A673 (cell line): ENCODE measurements at regions not wholly inside any gene's neighbourhood (a gene's known extent, or its start where the extent isn't known, plus 50 kb on each side); places are given as distances from the start of the nearest gene placed in this dataset.
"Not testable (repeated sequence)": the region's sequence is repeated elsewhere in the genome, so short reads cannot be mapped to it uniquely, and the experiment has no call there.

Experiments
- BruUV-seq: library from RNA; stranded (reverse); fragments of 400-500 nt; replicated peaks from 2 replicates; lab custom pipeline; 2021; lab: Mats Ljungman, UMichigan
- CTCF ChIA-PET: fragments of 300-600 bp; sonication (Branson Sonifier 250); formaldehyde crosslinking; loops from one replicate; lab custom pipeline; 2022; ENCODE audit warnings: antibody characterized with exemption; lab: Charles Lee
- POLR2A ChIA-PET: fragments of 300-600 bp; sonication (Branson Sonifier 250); formaldehyde crosslinking; loops from one replicate; lab custom pipeline; 2022; ENCODE audit warnings: antibody characterized with exemption; ENCODE audit not compliant: low non-redundant PET; lab: Charles Lee
- DNase-seq: peaks from one replicate; pipeline ENCODE4 v3.0.0-alpha.2; 2015; ENCODE audit warnings: low spot score
- H3K27ac ChIP-seq: fragments of 200-600 bp; sonication (generic); 2 replicates; pipeline ENCODE4 v1.5.1; 2016; ENCODE audit warnings: mixed run types, low read depth, mild to moderate bottlenecking, mixed read lengths, antibody characterized with exemption, low read length; ENCODE audit not compliant: poor library complexity, severe bottlenecking
- H3K27me3 ChIP-seq: fragments of 200-600 bp; sonication (generic); replicated peaks from 2 replicates; pipeline ENCODE4 v1.6.1; 2017; ENCODE audit warnings: mixed run types, low read depth, mild to moderate bottlenecking, mixed read lengths, antibody characterized with exemption, low read length; ENCODE audit not compliant: insufficient read depth, poor library complexity
- H3K36me3 ChIP-seq: fragments of 200-600 bp; sonication (generic); 2 replicates; pipeline ENCODE4 v1.6.1; 2016; ENCODE audit warnings: mixed run types, mild to moderate bottlenecking, mixed read lengths, antibody characterized with exemption, low read length; ENCODE audit not compliant: insufficient read depth, poor library complexity, severe bottlenecking
- H3K4me1 ChIP-seq: fragments of 200-600 bp; sonication (generic); 2 replicates; pipeline ENCODE4 v1.6.1; 2017; ENCODE audit warnings: mixed run types, mild to moderate bottlenecking, mixed read lengths, antibody characterized with exemption, low read length; ENCODE audit not compliant: insufficient read depth, poor library complexity, severe bottlenecking
- H3K4me3 ChIP-seq: fragments of 200-600 bp; sonication (generic); 2 replicates; pipeline ENCODE4 v1.5.1; 2016; ENCODE audit warnings: low read depth, mixed run types, mild to moderate bottlenecking, mixed read lengths, low read length; ENCODE audit not compliant: poor library complexity, severe bottlenecking
- H3K9me3 ChIP-seq: fragments of 200-600 bp; sonication (generic); 2 replicates; pipeline ENCODE4 v1.6.1; 2016; ENCODE audit warnings: mixed run types, low read depth, mild to moderate bottlenecking, mixed read lengths, antibody characterized with exemption, low read length; ENCODE audit not compliant: poor library complexity, severe bottlenecking
- EZH2 ChIP-seq: fragments of 200-600 bp; sonication (generic); IDR thresholded peaks from 2 replicates; pipeline ENCODE4 v1.6.1; 2017; ENCODE audit warnings: borderline replicate concordance, low read depth, mild to moderate bottlenecking, mixed read lengths, antibody characterized with exemption, low read length; ENCODE audit not compliant: poor library complexity, severe bottlenecking
- intact Hi-C: fragments of 100-400 bp; cut with micrococcal nuclease; formaldehyde crosslinking; loops from one replicate; pipeline ENCODE4 v1.10.0; 2022; ENCODE audit not compliant: unreplicated experiment
- TF ChIP-seq, protein P1 (sequence below): fragments of 300-800, 200-600 bp; sonication (generic); conservative IDR thresholded peaks from 2 replicates; pipeline ENCODE4 v1.5.1; 2017; ENCODE audit warnings: low read depth, mild to moderate bottlenecking, antibody characterized with exemption, low read length, moderate library complexity, mixed read lengths

- H3K4me1 ChIP-seq, BruUV-seq, H3K9me3 ChIP-seq, H3K4me3 ChIP-seq, DNase-seq, CTCF ChIA-PET, H3K36me3 ChIP-seq, intact Hi-C loops, H3K27me3 ChIP-seq, H3K27ac ChIP-seq, POLR2A ChIA-PET: not testable (repeated sequence)
Observed at GRCh38 chr15:24305643-24306042, 369.9 kb upstream of the NPAP1 start.

DNA sequence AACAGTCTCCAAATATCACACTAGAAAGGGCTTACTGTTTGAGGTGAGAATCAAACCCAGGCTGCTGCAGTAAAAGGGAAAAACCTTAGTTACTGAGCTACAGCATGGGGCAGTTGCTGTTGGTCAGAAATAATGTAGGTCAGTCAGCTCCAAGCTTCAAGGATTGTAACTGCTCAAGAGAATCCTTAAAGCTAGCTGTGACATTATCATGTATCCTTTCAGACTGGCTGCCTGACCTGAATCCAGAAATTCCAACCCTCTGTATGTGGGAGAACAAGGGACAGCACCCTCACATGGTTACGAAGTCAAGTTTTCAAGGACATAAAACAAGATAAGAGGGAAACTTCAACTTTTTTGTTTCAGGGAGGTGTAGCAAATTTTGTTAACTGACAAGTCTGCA lies 365.9 kb upstream of the NPAP1 start:
- BruUV-seq, CTCF ChIA-PET, H3K4me3 ChIP-seq, H3K36me3 ChIP-seq, H3K9me3 ChIP-seq, DNase-seq, POLR2A ChIA-PET, H3K4me1 ChIP-seq, intact Hi-C loops, H3K27me3 ChIP-seq, H3K27ac ChIP-seq: not testable (repeated sequence)

- H3K36me3 ChIP-seq, CTCF ChIA-PET, H3K9me3 ChIP-seq, H3K4me1 ChIP-seq, DNase-seq, POLR2A ChIA-PET, H3K27ac ChIP-seq, H3K4me3 ChIP-seq, intact Hi-C loops, BruUV-seq, H3K27me3 ChIP-seq: not testable (repeated sequence)
Observed at GRCh38 chr15:24311692-24312091, 363.9 kb upstream of the NPAP1 start.

DNA sequence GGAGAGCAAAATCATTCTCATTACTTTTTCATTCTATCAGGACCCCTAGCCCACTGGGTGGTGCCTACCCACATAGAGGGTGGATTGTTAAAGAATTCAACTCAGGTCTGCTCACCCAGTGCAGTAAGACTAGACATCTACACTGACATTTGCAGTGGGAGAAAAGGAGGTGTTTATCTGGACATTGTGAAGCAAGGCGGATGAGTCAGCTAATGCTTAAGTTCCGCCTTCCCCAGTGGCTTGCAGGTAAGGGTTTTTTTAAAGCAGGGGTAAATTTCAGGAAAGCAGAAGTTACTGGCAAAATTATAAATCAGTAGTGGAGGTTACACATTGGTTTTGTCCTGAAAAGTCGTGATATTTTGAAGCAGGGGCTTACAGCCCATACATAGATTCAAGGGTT lies 359.2 kb upstream of the NPAP1 start:
- H3K27me3 ChIP-seq, POLR2A ChIA-PET, CTCF ChIA-PET, intact Hi-C loops, DNase-seq, H3K27ac ChIP-seq, H3K4me1 ChIP-seq, H3K9me3 ChIP-seq, H3K4me3 ChIP-seq, H3K36me3 ChIP-seq, BruUV-seq: not testable (repeated sequence)

DNA sequence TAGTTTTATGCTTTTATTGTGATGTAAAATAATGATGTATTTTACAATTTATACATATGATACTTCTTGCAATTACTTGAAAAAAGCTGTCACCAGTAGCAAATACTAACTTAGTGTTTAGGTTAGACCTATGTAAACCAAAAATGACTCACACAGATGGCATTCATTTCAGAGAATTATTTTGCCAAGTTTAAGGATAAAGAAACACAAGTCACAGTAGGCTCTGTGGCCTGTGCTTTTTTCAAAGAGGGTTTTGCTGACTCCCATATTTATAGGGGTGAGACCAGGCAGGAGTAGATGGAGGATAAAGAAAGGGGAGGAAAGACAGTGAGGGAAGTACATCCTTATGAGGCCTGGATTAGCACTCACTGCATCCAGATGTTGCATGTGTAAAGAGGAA lies 356.6 kb upstream of the NPAP1 start:
- ChIA-PET POLR2A (no interaction called here), CTCF (no interaction called here)
- Histone ChIP-seq H3K27ac (no peak overlapping the region), H3K36me3 (no peaks in the 10 kb centered on the region), H3K4me1 (no peaks in the 10 kb centered on the region), H3K4me3 (no peak overlapping the region), H3K27me3 (no peaks in the 10 kb centered on the region), H3K9me3 (peaks cover 10% of the 10 kb centered on the region)
- TF ChIP-seq, protein P1, sequence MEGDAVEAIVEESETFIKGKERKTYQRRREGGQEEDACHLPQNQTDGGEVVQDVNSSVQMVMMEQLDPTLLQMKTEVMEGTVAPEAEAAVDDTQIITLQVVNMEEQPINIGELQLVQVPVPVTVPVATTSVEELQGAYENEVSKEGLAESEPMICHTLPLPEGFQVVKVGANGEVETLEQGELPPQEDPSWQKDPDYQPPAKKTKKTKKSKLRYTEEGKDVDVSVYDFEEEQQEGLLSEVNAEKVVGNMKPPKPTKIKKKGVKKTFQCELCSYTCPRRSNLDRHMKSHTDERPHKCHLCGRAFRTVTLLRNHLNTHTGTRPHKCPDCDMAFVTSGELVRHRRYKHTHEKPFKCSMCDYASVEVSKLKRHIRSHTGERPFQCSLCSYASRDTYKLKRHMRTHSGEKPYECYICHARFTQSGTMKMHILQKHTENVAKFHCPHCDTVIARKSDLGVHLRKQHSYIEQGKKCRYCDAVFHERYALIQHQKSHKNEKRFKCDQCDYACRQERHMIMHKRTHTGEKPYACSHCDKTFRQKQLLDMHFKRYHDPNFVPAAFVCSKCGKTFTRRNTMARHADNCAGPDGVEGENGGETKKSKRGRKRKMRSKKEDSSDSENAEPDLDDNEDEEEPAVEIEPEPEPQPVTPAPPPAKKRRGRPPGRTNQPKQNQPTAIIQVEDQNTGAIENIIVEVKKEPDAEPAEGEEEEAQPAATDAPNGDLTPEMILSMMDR: no peak
- TF ChIP-seq EZH2: no peak
- DNase-seq: no peak
- BruUV-seq: no TSS peak
- intact Hi-C loops: no loop called here

GRCh38 chr15:24324096-24324495 lies 351.5 kb upstream of the NPAP1 start:
- BruUV-seq, H3K27me3 ChIP-seq, intact Hi-C loops, DNase-seq, H3K4me1 ChIP-seq, POLR2A ChIA-PET, H3K9me3 ChIP-seq, H3K36me3 ChIP-seq, H3K4me3 ChIP-seq, CTCF ChIA-PET, H3K27ac ChIP-seq: not testable (repeated sequence)

- intact Hi-C loops: not testable (repeated sequence)
Observed at GRCh38 chr15:24326513-24326912, 349.1 kb upstream of the NPAP1 start.

More at GRCh38 chr15:24326513-24326912, 349.1 kb upstream of the NPAP1 start:
- H3K9me3 ChIP-seq, H3K27me3 ChIP-seq, H3K36me3 ChIP-seq, H3K4me3 ChIP-seq, CTCF ChIA-PET, DNase-seq, H3K4me1 ChIP-seq, POLR2A ChIA-PET, BruUV-seq, H3K27ac ChIP-seq: not testable (repeated sequence)
